ENCODE measurements at regions not wholly inside any gene's neighbourhood (a gene's known extent, or its start where the extent isn't known, plus 50 kb on each side); places are given as distances from the start of the nearest gene placed in this dataset.

DNA sequence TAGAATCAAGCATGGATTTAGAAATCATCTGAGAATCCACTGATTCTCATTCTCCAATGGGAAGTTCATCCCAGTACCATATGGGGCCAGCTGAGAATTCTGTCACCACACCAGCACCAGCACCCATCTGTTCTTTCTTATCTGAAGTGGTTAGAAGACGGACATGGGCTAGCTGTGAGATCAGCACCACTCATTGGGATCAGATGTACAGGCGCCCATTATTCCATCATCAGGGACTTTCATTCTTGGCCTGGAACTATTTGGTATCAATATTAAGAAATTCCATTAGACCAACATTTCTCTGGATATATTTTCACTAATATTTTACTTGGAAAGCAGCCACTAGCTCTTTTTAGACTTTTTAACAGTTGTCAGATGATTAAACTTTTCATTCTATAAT is 185.9 kb upstream of the LINC00305 start:
- DNase-seq (no peak), ATAC-seq (no peak)
- intact Hi-C loops (cut with DNase I, micrococcal nuclease), result no loop called here

DNA sequence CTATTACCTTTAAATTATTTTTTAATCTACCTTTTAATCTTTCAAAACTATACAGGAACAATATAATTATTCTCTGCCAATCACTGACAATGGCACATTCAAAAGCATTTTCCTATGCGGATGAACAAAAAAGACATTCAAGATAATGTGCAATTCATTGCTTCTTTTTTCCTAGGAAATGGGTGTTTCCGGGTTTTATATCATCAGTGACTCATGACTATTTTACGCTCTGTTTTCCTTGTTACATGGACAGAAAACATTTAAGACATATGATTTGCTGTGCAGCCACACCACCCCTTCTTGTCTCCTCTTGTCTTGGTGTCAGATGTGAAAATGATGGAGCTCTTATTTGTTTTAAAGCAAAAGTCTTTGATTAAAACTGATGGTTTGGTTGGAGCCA is 184.7 kb upstream of the LINC00305 start:
- ATAC-seq (no peak), DNase-seq (no peak)
- intact Hi-C loops (cut with DNase I, micrococcal nuclease), result no loop called here

DNA sequence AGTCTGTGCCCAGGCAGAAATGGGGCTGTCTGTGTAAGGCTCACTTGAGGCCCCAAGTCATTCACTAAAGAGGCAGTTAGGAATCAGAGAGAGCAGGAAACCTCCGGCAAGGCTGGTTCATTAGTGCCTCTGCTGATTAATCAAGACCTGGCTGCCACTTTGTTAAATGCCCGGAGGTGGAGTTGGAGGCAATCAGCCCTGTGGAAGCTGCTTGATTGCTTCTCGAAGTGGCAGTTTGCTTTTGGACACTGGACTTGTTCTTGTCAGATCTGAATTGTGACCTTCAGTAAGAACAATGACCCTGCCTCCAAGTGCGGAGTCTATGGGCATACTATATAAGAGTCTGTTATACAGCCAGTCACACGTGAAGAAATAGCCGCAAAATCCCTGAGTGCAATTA is 183.9 kb upstream of the LINC00305 start:
- intact Hi-C loops (cut with DNase I, micrococcal nuclease), result no loop called here

DNA sequence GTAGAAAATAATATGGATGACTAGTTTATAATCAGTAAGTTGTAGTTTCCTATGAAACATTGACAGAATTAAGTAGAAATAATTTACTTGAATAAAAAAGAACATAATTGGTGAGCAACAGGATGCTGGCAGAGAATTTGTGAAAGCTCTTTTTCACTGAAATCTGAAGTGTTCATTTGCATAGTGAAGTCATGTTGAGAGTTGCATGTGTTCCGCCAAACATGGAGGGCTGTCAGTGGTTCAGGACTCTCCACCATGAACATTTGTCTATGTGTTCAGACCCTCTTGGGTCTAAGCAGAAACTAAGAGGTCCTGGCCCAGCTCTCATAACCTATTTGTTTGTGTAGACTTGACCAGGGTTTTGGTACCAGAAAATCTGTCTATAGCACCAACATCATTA is 182.5 kb upstream of the LINC00305 start:
- DNase-seq (no peak), ATAC-seq (no peak)
- intact Hi-C loops (cut with DNase I, micrococcal nuclease), result no loop called here

More for the DNA sequence above, 183.9 kb upstream of the LINC00305 start:
- DNase-seq (no peak), ATAC-seq (no peak)

DNA sequence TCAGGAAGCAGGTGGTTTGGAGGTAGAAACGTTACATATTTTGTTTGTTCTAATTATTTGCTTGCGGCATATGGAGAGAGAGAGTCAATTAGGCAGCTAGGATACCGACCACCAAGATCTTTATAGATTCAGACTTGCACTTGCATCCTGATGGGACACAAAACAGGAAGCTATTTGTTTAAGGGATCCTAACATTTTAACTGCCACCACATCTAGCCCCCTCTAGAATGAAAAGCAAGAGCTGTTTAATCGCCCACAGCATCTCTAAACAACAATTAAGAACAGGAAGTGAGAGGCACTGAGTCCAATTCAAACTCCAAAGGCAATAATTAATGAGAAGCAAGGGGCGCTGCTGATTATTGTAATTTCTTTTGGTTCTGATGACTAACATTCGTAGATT is 182.0 kb upstream of the LINC00305 start:
- no peak for DNase-seq
- intact Hi-C loops (cut with DNase I, micrococcal nuclease), result no loop called here
- no peak for ATAC-seq

DNA sequence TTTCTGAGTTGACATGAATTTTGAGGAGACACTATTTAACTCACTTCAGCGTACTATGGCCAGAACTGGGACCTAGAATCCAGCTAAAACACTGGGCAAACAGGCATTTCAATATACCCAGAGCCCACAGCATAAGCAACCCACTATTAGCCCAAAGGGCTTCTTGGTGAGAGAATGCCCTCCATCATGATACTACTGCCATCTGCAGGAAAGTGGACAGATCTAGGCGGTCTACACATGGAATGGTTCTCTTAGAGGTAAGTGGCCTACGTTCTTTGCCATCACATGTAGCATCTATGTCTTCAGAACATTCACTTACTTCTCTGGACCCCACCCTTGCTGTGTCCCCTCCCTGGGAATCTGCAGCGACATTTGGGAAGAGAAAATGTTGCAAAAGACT is 181.3 kb upstream of the LINC00305 start:
- ATAC-seq (no peak), DNase-seq (no peak)
- intact Hi-C loops (cut with DNase I, micrococcal nuclease), result no loop called here

DNA sequence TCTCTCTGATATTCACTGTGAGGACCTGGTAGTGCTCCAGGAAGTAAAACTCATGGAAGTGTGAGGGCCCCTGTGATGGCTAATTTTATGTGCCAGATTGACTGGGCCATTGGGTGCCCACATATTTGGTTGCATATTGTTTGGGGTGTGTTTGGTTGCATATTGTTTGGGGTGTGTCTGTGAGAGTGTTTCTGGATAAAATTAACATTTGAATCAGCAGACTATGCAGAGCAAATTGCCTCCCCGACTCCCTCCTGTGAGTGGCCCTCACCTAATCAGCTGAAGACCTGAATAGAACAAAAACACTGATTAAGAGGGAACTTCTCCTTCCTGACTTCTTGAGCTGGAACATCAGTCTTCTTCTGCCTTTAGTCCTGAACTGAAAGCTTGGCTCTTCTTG is 173.3 kb upstream of the LINC00305 start:
- DNase-seq (no peak), ATAC-seq (no peak)
- intact Hi-C loops (cut with DNase I, micrococcal nuclease), result no loop called here

DNA sequence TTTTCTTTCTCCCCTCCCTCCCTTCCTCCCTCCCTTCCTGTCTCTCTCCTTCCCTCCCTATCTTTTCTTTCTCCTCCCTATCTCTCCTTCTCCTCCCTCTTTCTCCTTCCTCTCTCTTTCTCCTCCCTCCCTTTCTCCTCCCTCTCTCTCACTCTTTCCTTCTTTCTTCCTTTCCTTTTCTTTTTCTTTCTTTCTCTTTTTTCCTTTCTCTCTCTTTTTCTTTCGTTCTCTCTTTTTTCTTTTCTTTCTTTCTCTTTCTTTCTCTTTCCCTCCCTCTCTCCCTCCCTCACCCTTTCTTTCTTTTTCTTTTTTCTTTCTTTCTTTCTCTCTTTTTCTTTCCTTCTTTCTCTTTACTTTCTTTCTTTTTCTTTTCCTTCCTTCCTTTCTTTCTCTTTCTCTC is 169.7 kb upstream of the LINC00305 start:
- intact Hi-C loops (cut with DNase I, micrococcal nuclease), result no loop called here
- no peak for DNase-seq
- no peak for ATAC-seq

DNA sequence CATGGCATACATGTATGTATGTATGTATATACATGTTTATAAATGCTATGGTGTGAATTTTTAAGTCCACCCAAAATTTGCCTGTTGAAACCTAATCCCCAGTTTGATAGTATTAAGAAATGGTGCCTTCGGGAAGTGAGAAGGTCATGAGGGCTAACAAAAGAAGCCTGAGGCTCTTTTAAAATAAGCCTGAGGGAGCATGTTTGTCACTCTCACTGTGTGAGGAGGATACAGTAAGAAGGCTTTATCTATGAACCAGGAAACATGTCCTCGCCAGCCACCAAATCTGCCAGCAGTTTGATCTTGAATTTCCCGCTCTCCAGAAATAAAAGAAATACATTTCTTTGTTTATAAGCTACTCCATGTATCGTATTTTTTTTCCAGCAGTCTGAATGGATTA is 163.0 kb upstream of the LINC00305 start:
- DNase-seq (no peak), ATAC-seq (no peak)
- intact Hi-C loops (cut with DNase I, micrococcal nuclease), result no loop called here

DNA sequence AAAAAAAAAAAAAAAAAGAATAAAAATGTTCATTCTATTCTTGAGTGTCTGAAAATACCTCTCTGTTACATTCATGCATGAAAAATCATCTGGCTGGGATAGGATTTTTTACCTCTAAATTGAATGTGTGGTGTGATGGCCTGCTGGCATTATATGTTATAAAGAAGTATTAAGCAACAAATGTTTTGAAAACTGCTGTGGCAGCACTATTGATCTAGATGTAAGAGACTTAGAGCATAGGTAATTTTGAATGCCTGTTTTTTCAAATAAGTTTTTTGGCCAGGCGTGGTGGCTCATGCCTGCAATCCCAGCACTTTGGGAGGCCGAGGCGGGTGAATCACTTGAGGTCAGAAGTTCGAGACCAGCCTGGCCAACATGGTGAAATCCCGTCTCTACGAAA is 147.0 kb upstream of the LINC00305 start:
- ATAC-seq (no peak), DNase-seq (no peak)
- intact Hi-C loops (cut with DNase I, micrococcal nuclease), result no loop called here

DNA sequence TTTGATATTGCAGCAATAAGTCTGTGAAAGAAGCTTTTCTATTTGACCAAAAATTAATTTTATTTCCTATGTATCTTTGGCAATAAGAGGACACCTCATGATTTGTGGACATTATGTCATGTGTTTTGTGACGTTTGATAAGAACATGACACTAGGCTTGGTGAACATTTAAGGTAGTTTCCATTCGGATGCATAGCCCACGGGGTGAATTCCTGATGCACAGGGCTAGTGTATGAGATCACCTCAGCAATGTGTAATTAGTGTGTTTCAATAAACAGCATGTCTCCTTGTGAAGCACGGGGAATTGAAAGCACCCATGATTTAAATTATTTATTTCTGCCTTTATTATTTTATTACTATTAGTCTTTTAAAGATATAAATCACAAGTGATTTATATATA is 146.1 kb upstream of the LINC00305 start:
- ATAC-seq (no peak), DNase-seq (no peak)
- intact Hi-C loops (cut with DNase I, micrococcal nuclease), result no loop called here

DNA sequence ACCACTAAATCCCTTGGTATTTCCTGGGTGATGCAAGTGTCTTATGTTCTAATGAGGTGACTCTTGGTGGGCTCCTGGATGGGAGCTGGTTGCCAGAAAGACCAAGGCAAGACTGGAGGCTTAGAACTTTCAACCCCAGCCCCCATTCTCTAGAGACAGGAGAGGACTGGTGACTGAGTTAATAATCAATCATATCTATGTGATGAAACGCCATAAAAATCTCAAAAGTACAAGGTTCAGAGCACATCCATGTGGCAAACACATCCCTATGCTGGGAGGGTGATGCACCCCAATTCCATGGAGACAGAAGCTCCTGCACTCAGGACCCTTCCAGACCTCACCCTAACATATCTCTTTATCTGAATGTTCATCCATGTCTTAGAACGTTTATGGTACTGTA is 139.5 kb upstream of the LINC00305 start:
- ATAC-seq, result no peak
- intact Hi-C loops (cut with DNase I, micrococcal nuclease), result no loop called here
- no peak for DNase-seq

DNA sequence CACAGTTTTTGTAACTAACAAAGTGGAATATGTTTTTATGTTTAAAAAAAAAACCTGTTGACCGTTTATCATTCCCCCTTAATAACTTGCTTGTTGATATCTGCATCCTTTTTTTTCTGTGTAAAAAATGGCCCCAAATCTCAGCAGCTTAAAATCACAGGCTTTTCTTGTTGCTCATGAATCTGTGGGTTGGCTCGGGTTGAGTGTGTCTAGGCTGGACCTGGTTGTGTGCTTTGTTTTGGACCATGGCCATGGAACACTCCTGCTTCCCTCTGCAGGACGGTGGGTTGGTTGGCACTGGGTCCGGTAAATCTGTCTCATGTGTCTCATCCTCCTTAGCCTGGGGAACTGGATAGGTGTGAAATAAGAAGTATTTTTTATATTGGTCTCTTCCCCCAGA is 139.0 kb upstream of the LINC00305 start:
- DNase-seq (no peak), ATAC-seq (no peak)
- intact Hi-C loops (cut with DNase I, micrococcal nuclease), result no loop called here

DNA sequence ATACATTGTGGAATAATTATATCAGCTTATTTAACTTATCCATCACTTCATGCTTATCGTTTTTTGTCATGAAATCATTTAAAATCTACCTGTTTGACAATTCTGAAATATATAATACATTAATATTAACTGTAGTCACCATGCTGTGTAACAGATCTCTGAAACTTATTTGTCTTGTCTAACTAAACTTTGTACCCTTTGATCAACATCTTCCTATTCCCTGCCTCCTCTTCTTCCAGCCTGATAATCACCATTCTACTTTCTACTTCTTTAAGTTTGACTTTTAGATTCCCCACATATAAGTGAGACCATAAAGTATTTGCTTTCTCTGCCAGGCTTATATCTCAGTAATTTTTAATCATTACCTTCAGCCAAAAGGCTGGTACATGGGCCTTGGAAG is 134.2 kb upstream of the LINC00305 start:
- intact Hi-C loops (cut with DNase I, micrococcal nuclease), result no loop called here
- DNase-seq, result no peak
- ATAC-seq, result no peak

DNA sequence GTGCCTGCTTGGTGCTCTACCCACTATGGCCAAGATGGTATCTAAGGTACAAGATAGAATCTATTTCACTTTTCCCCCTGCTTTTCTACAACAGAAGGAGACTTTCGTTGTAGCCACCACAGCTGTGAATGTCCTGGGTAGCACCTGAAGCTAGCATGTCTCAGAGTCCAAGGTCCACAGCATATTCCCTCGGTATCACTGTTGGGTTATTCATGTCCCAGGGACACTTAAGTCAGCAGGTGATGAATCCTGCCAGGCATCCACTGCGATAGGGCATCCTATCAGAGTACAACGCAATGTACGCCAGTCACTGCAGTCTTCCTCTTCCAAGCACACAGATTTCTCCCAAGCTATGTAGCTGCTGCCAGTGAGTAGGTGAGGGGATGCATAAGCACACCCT is 129.1 kb upstream of the LINC00305 start:
- ATAC-seq, result no peak
- intact Hi-C loops (cut with DNase I, micrococcal nuclease), result no loop called here
- DNase-seq, result no peak

DNA sequence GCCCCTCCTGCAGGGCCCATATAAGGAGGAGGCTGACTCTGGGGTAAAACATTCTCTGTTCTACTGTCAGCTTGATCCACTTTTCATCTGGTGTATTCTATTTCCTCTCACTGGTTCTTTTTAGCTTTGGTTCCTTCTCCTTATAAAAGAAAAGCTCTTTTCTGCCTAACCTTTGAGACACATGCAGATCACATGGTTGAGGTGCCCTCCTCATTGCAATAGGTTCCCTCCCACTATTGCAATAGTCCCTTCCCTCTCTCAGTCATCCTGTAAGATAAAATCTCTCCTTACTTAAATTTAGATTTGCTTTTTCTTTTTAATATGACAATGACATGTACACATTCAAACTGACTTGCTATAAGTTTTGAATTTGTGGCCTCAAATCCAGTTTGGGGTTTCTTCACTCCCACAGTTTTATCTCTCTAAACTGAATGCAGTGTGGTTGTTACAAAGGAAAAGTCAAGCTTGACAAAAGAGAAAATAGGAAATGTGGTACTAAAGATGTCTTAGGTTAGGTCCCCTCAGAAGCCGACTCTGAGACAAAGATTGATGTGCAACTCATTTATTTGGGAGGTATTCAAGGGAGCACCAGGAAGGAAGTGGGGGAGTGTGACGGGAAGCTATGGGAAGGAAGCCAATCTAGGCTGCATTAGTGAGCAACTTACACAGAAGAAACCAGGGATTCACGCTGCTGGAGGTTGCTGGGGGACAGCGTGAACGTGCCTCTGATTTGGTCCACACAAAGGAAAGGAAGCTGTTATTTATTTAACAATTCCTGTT is 127.6 kb upstream of the LINC00305 start:
- no peak for DNase-seq
- no peak for ATAC-seq
- intact Hi-C loops (cut with DNase I, micrococcal nuclease), result no loop called here

DNA sequence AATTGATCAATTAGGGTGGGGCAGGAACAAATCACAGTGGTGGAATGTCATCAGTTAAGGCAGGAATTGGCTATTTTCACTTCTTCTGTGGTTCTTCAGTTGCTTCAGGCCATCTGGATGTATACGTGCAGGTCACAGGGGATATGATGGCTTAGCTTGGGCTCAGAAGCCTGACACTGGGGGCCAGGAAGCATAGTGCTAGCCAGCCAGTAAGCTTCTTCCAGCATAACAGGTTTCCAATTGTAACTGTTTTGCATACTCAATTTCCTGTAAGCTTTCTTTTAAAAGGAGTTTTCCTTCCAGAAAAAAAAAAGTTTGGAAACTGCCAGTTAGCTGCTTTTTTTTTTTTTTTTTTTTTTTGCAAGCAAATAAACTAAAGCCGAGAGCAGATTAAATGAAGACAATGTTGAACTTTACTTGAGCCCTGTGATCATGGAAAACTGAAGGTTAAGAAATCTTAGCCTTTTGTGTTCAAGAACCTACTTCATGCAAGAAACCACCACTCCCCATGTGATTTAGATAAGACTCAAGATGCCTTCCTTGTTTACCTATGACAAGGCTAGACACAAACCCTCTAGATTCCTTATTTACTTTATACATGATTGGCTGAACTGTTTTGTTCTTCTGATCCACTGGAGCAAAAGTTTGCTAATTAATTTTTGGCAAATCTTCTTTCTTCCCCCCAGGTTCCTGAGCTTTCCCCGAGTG is 126.9 kb upstream of the LINC00305 start:
- ATAC-seq (peak; percentile 44), DNase-seq (no peak)
- intact Hi-C loops (cut with DNase I, micrococcal nuclease), result no loop called here

DNA sequence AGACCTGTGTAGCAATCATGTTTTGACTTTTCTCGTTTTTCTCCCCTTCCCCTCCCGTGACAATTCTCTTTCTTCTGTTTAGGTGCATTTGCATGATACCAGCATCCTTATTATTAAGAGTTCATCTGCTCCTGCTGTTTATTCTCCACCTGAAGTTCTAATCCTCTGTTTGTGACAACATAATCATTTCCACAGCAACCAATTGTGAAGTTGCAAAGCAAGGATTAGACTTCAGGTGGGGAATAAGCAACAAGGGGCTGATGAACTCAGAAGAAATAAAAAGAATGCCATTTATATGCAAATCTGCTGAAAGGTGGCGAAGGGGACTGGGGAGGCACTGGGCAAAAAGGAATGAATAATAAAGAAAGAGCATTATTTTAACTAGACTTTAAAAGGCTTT is 124.8 kb upstream of the LINC00305 start:
- intact Hi-C loops (cut with DNase I, micrococcal nuclease), result no loop called here
- DNase-seq, result no peak
- ATAC-seq, result no peak

DNA sequence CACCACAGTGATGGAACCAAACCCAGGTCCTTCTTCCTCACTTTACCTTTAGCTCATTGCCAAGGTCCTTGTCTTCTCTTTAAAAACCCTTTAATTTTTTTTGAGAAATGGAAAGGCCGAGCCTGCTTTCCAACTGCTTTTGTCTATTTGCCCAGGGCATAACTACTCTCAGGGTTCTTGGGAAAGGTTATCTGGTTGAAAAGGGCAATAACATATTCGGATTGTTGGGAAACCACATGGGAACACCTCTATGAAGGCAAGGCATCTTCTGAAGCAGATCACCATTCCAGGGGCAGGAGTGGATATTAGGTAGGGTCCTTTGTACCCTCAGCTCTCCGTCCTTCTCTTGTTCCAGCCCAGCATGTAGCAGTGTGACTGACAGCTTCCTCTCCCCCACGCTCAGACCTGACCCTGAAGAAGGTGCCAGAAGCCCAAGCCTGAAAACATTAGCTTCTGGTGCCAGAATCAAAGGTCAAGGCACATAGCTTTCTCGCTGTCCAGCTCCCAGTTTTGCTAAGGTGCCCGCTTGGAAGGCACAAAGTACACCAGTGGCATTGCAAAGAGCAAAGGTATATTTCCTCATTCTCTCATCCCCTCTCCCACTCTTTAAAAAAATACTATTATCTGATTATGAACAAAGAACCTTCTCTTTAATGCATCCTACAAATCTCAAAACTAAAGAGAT is 123.2 kb upstream of the LINC00305 start:
- intact Hi-C loops (cut with DNase I, micrococcal nuclease), result no loop called here
- DNase-seq, result no peak
- no peak for ATAC-seq

DNA sequence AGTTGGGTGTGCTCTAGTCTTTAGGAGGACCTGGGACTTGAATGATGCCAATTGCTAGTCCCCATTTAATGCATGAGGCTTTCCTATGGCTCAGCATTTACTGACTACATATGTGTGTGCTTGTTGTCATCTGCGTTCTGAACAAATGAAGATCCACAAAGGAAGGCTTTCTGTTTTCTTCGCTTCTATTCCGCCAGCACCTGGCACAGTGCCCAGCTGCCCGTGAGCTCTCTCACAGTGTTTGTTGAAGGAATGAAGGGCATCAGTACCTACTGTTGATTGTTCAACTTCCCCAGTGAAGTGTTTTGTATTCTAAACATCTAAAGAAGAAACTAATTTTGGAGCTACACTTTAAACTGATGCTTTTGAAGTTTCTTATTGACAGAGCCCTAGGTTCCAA is 122.4 kb upstream of the LINC00305 start:
- DNase-seq, result peak in 1 of 2 donors; percentile 10
- intact Hi-C loops (cut with DNase I, micrococcal nuclease), result no loop called here
- no peak for ATAC-seq
